Muscle of back (tissue), 3 donors: ENCODE measurements at regions not wholly inside any gene's neighbourhood (a gene's known extent, or its start where the extent isn't known, plus 50 kb on each side); places are given as distances from the start of the nearest gene placed in this dataset.
"Not testable (repeated sequence)": the region's sequence is repeated elsewhere in the genome, so short reads cannot be mapped to it uniquely, and the experiment has no call there.

ENCODE experiments used
- DNase-seq, 3 donors: peaks; one replicate each; pipeline versions ENCODE4 v3.0.0 to v3.0.0-alpha.2; 2013

DNA sequence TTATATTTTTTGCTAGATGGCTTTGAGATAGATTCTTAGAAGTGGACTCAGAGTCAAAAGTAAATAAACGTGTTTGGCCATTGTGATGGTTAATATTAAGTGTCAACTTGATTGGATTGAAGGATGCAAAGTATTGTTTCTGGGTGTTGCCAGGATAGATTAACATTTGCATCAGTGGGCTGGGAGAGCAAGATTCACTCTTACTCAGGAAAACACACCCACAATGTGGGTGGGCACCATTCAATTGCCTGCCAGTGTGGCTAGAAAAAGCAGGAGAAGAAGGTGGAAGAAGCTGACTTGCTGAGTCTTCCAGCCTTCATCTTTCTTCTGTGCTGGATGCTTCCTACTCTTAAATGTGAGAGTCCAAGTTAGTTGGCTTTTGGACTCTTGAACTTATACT, 368.4 kb upstream of the TSPY2 start:
- not testable (repeated sequence) for DNase-seq

DNA sequence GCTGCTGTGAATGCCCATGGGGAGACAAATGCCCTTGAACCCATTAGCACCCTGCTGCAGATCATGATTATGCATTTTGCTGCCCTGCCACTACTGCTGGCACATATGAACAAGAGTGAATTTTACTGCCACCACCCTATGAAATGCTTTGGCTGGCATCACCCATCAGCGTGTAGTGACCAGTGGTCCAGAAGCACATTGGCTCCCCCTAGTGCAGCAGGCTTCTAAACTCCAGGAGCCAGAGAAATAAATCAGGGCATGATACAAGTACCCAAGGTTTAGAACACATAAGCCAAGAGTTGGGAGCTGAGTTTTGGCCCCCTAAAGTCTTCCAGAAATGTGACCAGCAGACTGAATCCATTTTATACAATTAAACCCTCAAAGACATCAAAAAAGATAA, 355.4 kb upstream of the TSPY2 start:
- DNase-seq = not testable (repeated sequence)

DNA sequence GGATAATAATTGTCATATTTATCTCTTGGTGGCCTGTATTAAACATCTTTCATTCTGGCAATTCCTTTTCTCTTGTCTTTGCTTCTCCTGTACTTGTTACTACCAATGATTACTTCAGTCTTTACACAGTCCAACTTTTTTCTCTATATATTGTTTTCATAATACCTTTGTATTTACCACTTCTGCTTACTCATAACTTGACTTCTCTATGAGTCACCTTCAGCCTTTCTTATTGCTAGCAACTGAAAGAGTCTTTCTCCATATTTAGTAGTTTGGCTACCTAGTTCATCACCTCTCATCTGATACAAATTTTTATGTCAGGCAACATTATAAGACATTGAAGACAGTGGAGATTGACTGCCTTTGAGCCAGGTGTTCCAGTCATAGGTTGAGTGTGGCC, 349.3 kb upstream of the TSPY2 start:
- not testable (repeated sequence) for DNase-seq

DNA sequence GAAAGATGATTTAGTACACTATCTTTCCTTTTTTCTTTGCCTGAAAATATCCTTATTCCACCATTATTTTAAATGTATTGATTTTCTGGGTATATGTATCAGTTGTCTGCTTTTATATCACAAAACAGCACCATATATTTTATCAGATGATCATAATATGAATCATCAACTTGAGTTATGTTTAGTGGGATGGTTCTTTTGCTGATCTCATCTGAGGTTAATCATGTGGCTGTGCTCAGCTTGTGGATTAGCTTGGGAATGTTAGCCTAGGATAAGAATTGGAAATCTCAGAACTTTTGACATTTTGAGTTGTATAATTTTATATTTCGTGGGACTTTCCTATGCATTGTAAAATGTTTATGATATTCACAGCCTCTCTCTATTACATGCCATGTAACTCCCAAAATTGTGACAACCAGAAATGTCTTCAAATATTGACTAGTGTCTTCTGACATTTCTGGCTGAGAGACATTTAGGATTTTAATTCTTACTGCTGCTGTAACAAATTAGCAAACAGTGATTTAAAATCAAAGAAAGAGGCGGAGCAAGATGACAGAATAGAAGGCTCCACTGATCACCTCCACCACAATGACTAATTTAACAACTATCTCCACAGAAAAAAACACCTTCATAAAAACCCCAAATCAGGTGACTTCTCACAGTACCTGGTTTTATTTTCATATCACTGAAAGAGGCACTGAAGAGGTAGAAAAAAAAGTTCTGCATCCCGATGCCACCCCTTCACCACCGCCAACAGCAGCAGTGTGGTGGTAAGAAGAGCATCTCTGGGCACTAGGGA, 337.1 kb upstream of the TSPY2 start:
- not testable (repeated sequence) for DNase-seq

DNA sequence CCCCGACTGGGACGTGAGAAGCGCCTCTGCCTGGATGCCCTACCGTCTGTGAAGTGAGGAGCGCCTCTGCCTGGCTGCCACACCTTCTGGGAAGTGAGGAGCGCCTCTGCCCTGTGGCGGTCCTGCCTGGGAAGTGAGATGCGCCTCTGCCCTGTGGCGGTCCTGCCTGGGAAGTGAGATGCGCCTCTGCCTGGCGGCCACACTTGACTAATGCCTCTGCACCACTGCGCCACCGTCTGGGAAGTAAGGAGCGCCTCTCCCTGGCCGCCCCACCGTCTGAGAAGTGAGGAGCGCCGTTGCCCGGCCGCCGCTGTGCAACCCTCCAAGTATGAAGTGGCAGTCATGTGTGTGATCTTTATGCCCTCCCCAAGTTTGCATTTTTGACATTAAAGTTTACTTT, 307.6 kb upstream of the TSPY2 start:
- not testable (repeated sequence) for DNase-seq

DNA sequence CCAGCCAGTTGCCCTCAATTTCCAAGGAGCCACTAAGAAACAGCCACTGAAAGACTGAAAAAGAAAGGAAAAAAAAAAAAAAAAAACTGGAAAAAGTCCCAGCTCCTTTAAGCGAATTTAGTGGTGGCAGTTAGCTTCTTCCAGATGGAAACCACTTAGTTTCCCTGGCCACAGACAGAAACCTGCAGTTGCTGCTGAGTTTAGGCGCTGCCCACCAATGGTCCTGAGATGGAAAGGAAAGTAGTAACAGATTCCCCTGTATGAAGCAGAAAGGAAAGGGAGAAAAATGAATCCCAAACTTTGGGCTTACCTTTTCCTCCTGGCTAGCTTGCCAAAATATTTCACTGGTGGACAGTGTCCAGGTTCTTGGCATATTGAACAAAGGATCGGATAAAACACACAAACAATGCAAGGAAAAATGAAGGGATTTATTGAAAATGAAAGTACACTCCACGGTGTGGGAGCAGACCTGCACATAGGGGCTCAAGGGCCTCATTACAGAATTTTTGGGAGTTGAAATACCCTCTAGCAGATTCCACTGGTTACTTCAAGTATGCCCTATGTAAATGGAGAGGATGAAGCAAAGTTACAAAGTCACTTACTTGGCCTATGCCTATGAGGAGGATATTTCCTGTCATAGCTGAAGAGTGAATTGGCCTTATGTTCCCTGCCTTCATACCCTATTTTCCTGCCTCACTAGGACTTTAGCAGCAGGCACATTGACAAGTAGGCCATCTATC, 299.5 kb upstream of the TSPY2 start:
- DNase-seq = peak in 1 of 3 donors; percentile 3

DNA sequence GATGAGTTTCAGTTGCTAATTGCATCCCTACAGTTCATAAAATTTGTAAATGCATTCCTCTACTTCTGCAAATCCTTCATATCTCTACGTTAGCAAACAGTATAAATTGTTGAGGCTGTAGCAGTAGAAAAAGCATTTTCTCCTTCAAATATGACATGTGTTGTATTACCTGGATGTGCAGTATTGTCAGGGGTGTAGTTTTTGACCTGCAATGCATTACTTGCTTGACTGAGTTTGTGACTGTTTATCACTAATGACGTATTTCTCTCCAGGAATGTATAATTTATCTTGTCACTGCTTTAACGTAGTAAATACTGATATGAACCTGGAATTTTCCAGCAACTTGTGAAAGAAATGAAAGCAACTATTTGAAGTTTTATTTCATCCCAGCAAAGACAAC, 279.0 kb upstream of the TSPY2 start:
- not testable (repeated sequence) for DNase-seq

DNA sequence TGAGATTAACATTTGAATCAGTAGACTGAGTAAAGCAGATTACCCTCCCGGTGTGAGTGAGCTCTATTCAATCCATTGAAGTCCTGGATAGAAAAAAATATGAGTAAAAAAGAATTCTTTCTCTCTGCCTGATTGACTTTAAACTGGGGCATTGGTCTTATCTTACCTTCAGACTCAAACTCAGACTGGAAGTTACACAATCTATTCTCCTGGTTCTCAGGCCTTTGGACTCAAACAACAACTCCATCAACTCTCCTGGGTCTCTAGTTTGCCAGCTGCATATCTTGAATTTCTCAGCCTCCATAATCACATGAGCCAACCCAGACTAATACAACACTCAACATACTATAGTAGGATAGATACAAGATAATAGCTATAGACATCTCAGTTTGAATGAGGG, 255.4 kb upstream of the TSPY2 start:
- not testable (repeated sequence) for DNase-seq
